ENCODE measurements at regions not wholly inside any gene's neighbourhood (a gene's known extent, or its start where the extent isn't known, plus 50 kb on each side); places are given as distances from the start of the nearest gene placed in this dataset.

DNA sequence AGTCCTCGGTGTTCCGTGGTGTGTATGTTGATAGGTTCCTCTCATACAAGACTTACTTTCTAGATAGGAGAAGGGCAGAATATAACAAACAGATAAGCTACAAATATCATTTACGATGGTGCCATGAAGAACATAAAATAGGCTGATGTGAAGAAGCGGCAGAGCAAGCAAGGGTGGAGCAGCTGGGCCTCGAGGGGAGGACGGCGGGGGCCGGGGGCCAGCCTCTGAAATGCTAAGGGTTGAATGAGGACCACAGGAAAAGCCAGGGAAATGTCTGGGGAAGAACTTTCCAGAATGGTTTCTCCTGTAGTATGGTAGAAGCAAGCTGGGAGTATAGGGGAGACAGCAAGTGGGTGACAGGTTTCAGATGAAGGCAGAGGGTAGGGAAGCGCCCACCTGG, 529.5 kb downstream of the LIG4 start:
- intact Hi-C loops (cut with micrococcal nuclease), result no loop called here
- BruUV-seq (replicated peaks), result no TSS peak
- POLR2A ChIA-PET, result no interaction called here

DNA sequence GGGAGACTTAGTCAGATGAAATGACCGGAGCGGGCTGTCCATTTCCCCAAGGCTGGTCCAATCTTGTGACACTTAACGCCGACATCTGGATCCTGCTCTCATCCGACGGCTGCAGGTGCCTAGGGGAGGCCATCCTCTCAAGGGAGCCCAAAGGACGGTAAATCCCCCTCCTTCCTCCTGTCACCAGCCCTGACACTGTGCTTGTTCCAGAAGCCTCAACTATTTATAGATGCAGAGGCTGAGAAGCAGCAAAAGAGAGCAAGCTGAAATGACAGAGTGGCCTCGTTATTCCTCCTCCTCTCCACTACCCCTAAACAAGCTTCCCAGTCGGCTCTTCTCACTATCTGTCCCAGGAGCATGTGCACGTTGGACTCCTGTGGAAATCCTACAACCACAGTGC, 533.7 kb downstream of the LIG4 start:
- Histone ChIP-seq H3K4me2 (ENCODE audit: low read length) (no peak overlapping the region), H3K9me2 (ENCODE audit: insufficient read depth) (no peaks in the 10 kb centered on the region), H3K36me3 (ENCODE audit: control insufficient read depth in 1 of 2, insufficient read depth in 2 of 2, low read length in 2 of 2) (no peaks in the 10 kb centered on the region), H3K27ac (ENCODE audit: low read depth, low read length) (no peak overlapping the region), H3K27me3 (ENCODE audit: insufficient read depth, low read length) (no peaks in the 10 kb centered on the region), H3K9ac (ENCODE audit: low read length) (no peak overlapping the region), H3K4me3 (replicated peaks in 1 of 2; ENCODE audit: low read depth in 1 of 2, low read length in 2 of 2) (no peak overlapping the region), H3K9me3 (ENCODE audit: control insufficient read depth in 1 of 2, insufficient read depth in 1 of 2, low read depth in 1 of 2, low read length in 2 of 2) (peaks cover 9 to 20% of the 10 kb centered on the region in 2 experiments; a peak in 2 of 4 replicates), H3K79me2 (ENCODE audit: insufficient read depth, low read length) (no peaks in the 10 kb centered on the region), H4K20me1 (ENCODE audit: insufficient read depth) (no peaks in the 10 kb centered on the region), H2AFZ (ENCODE audit: low read depth, low read length, poor library complexity, severe bottlenecking) (no peak overlapping the region), H3K4me1 (ENCODE audit: control insufficient read depth in 1 of 2, insufficient read depth in 2 of 2, low read length in 2 of 2) (no peaks in the 10 kb centered on the region)
- intact Hi-C loops (cut with micrococcal nuclease), result no loop called here
- ATAC-seq (no peak), DNase-seq (ENCODE audit: low read depth, low spot score) (no peak)
- TF ChIP-seq, protein P1, sequence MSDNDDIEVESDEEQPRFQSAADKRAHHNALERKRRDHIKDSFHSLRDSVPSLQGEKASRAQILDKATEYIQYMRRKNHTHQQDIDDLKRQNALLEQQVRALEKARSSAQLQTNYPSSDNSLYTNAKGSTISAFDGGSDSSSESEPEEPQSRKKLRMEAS (IDR thresholded peaks at IDR 0.05), result no peak
- no peak for TF ChIP-seq ZFX (IDR thresholded peaks at IDR 0.05)
- no peak for TF ChIP-seq ELF1 (IDR thresholded peaks at IDR 0.05; ENCODE audit: borderline replicate concordance, low read depth)
- no peak for TF ChIP-seq POLR2A (IDR thresholded peaks at IDR 0.05; ENCODE audit: borderline replicate concordance, extremely low read depth, insufficient read depth, insufficient read length)
- no peak for TF ChIP-seq FOSL1 (IDR thresholded peaks at IDR 0.05; ENCODE audit: low read depth)
- no peak for TF ChIP-seq EZH2 (IDR thresholded peaks at IDR 0.05)
- TF ChIP-seq EGR1 (IDR thresholded peaks at IDR 0.05; ENCODE audit: low read depth), result no peak
- no peak for TF ChIP-seq CEBPB (IDR thresholded peaks at IDR 0.05; ENCODE audit: low read depth)
- TF ChIP-seq, protein P2, sequence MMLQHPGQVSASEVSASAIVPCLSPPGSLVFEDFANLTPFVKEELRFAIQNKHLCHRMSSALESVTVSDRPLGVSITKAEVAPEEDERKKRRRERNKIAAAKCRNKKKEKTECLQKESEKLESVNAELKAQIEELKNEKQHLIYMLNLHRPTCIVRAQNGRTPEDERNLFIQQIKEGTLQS (IDR thresholded peaks at IDR 0.05), result no peak
- no peak for TF ChIP-seq CBX3 (IDR thresholded peaks at IDR 0.05; ENCODE audit: low read depth)
- ChIA-PET POLR2A (no interaction called here), CTCF (no interaction called here), RAD21 (ENCODE audit: low non-redundant PET in 1 of 2, low total read pairs in 2 of 2, uncharacterized antibody in 2 of 2, unreplicated experiment in 2 of 2) (no interaction called here)
- BruUV-seq (replicated peaks), result no TSS peak

More for the DNA sequence above, 529.5 kb downstream of the LIG4 start:
- H4K20me1 ChIP-seq (ENCODE audit: insufficient read depth), result no peaks in the 10 kb centered on the region
- H3K27ac ChIP-seq (ENCODE audit: low read depth, low read length), result no peak overlapping the region
- ChIA-PET CTCF (no interaction called here), RAD21 (ENCODE audit: low non-redundant PET in 1 of 2, low total read pairs in 2 of 2, uncharacterized antibody in 2 of 2, unreplicated experiment in 2 of 2) (no interaction called here)
- H3K79me2 ChIP-seq (ENCODE audit: insufficient read depth, low read length), result no peaks in the 10 kb centered on the region
- ATAC-seq (no peak), DNase-seq (ENCODE audit: low read depth, low spot score) (no peak)
- H3K36me3 ChIP-seq (ENCODE audit: control insufficient read depth in 1 of 2, insufficient read depth in 2 of 2, low read length in 2 of 2), result no peaks in the 10 kb centered on the region
- TF ChIP-seq ZFX (IDR thresholded peaks at IDR 0.05), result no peak
- TF ChIP-seq POLR2A (IDR thresholded peaks at IDR 0.05; ENCODE audit: borderline replicate concordance, extremely low read depth, insufficient read depth, insufficient read length), result no peak
- TF ChIP-seq, protein P3, sequence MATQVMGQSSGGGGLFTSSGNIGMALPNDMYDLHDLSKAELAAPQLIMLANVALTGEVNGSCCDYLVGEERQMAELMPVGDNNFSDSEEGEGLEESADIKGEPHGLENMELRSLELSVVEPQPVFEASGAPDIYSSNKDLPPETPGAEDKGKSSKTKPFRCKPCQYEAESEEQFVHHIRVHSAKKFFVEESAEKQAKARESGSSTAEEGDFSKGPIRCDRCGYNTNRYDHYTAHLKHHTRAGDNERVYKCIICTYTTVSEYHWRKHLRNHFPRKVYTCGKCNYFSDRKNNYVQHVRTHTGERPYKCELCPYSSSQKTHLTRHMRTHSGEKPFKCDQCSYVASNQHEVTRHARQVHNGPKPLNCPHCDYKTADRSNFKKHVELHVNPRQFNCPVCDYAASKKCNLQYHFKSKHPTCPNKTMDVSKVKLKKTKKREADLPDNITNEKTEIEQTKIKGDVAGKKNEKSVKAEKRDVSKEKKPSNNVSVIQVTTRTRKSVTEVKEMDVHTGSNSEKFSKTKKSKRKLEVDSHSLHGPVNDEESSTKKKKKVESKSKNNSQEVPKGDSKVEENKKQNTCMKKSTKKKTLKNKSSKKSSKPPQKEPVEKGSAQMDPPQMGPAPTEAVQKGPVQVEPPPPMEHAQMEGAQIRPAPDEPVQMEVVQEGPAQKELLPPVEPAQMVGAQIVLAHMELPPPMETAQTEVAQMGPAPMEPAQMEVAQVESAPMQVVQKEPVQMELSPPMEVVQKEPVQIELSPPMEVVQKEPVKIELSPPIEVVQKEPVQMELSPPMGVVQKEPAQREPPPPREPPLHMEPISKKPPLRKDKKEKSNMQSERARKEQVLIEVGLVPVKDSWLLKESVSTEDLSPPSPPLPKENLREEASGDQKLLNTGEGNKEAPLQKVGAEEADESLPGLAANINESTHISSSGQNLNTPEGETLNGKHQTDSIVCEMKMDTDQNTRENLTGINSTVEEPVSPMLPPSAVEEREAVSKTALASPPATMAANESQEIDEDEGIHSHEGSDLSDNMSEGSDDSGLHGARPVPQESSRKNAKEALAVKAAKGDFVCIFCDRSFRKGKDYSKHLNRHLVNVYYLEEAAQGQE (IDR thresholded peaks at IDR 0.05; ENCODE audit: low read depth), result no peak
- no peak for TF ChIP-seq ZNF274 (IDR thresholded peaks at IDR 0.05; ENCODE audit: low read depth, low read length)
- no peaks in the 10 kb centered on the region for H3K9me2 ChIP-seq (ENCODE audit: insufficient read depth)
- H3K9ac ChIP-seq (ENCODE audit: low read length), result no peak overlapping the region
- H3K27me3 ChIP-seq (ENCODE audit: insufficient read depth, low read length), result no peaks in the 10 kb centered on the region
- H3K4me3 ChIP-seq (replicated peaks in 1 of 2; ENCODE audit: low read depth in 1 of 2, low read length in 2 of 2), result no peak overlapping the region
- no peak overlapping the region for H3K4me2 ChIP-seq (ENCODE audit: low read length)
- no peaks in the 10 kb centered on the region for H3K4me1 ChIP-seq (ENCODE audit: control insufficient read depth in 1 of 2, insufficient read depth in 2 of 2, low read length in 2 of 2)
- H3K9me3 ChIP-seq (ENCODE audit: control insufficient read depth in 1 of 2, insufficient read depth in 1 of 2, low read depth in 1 of 2, low read length in 2 of 2), result peaks cover 8 to 14% of the 10 kb centered on the region in 2 experiments; a peak in 2 of 4 replicates
- no peak overlapping the region for H2AFZ ChIP-seq (ENCODE audit: low read depth, low read length, poor library complexity, severe bottlenecking)
